Renal cortex interstitium (tissue), 11 donors: ENCODE measurements at regions not wholly inside any gene's neighbourhood (a gene's known extent, or its start where the extent isn't known, plus 50 kb on each side); places are given as distances from the start of the nearest gene placed in this dataset.
A peak's percentile ranks its signal among the peaks of the same experiment; 100 is the strongest.
"Not testable (repeated sequence)": the region's sequence is repeated elsewhere in the genome, so short reads cannot be mapped to it uniquely, and the experiment has no call there.

Experiments used
- DNase-seq, 11 donors: peaks; one replicate each; pipeline ENCODE4 v3.0.0-alpha.2; 2013; ENCODE audit warnings: low read depth in 9 of 11, low spot score in 4 of 11; ENCODE audit errors: extremely low read depth in 1 of 11

- DNase-seq: not testable (repeated sequence)
Measured at GRCh38 chr1:82136351-82136750, 335.6 kb downstream of the ADGRL2 start.

GRCh38 chr1:82125866-82126265 lies 325.1 kb downstream of the ADGRL2 start:
- no peak for DNase-seq

- no peak for DNase-seq
Measured at GRCh38 chr1:82125119-82125518, 324.4 kb downstream of the ADGRL2 start.

GRCh38 chr1:82121421-82121820 lies 320.7 kb downstream of the ADGRL2 start:
- no peak for DNase-seq

- peak in 1 of 11 donors; percentile 8 for DNase-seq
Measured at GRCh38 chr1:82116105-82116504, 315.4 kb downstream of the ADGRL2 start.

GRCh38 chr1:82114887-82115286 lies 314.2 kb downstream of the ADGRL2 start:
- no peak for DNase-seq

- DNase-seq: peak in 8 of 11 donors; percentile 4 to 38 (median 20)
Measured at GRCh38 chr1:82110366-82111254, 309.9 kb downstream of the ADGRL2 start.

- no peak for DNase-seq
Measured at GRCh38 chr1:82108843-82109242, 308.1 kb downstream of the ADGRL2 start.

- no peak for DNase-seq
Measured at GRCh38 chr1:82106672-82107071, 305.9 kb downstream of the ADGRL2 start.

GRCh38 chr1:82099170-82099569 lies 298.4 kb downstream of the ADGRL2 start:
- no peak for DNase-seq

GRCh38 chr1:82094136-82094535 lies 293.4 kb downstream of the ADGRL2 start:
- DNase-seq: no peak

- no peak for DNase-seq
Measured at GRCh38 chr1:82091729-82092128, 291.0 kb downstream of the ADGRL2 start.

- DNase-seq: no peak
Measured at GRCh38 chr1:82091265-82091664, 290.5 kb downstream of the ADGRL2 start.

GRCh38 chr1:82090104-82090503 lies 289.4 kb downstream of the ADGRL2 start:
- DNase-seq: no peak

GRCh38 chr1:82086739-82087138 lies 286.0 kb downstream of the ADGRL2 start:
- no peak for DNase-seq

- no peak for DNase-seq
Measured at GRCh38 chr1:82079607-82080006, 278.9 kb downstream of the ADGRL2 start.

- DNase-seq: no peak
Measured at GRCh38 chr1:82073659-82074058, 272.9 kb downstream of the ADGRL2 start.

GRCh38 chr1:82073071-82073470 lies 272.3 kb downstream of the ADGRL2 start:
- no peak for DNase-seq

- DNase-seq: no peak
Measured at GRCh38 chr1:82065916-82066315, 265.2 kb downstream of the ADGRL2 start.

GRCh38 chr1:82064691-82065090 lies 264.0 kb downstream of the ADGRL2 start:
- DNase-seq: no peak

GRCh38 chr1:82062206-82062605 lies 261.5 kb downstream of the ADGRL2 start:
- DNase-seq: no peak
